Liver (tissue), 8 donors: ENCODE measurements at regions not wholly inside any gene's neighbourhood (a gene's known extent, or its start where the extent isn't known, plus 50 kb on each side); places are given as distances from the start of the nearest gene placed in this dataset.
"Not testable (repeated sequence)": the region's sequence is repeated elsewhere in the genome, so short reads cannot be mapped to it uniquely, and the experiment has no call there.

Experiments used
- DNase-seq: peaks from one replicate; pipeline ENCODE4 v3.0.0-alpha.2; 2017; ENCODE audit warnings: low spot score
- H3K27ac ChIP-seq, 2 donors: one replicate each; pipeline ENCODE4 v1.7.0; 2013; ENCODE audit warnings: inconsistent platforms in 2 of 2, low read length in 2 of 2, control low read depth in 1 of 2, low read depth in 1 of 2, mild to moderate bottlenecking in 1 of 2
- H3K27me3 ChIP-seq, 4 donors: one replicate each; pipeline versions ENCODE4 v1.6.1 to v1.7.0; 2013; ENCODE audit warnings: low read length in 3 of 4, inconsistent platforms in 1 of 4, mild to moderate bottlenecking in 1 of 4, moderate library complexity in 1 of 4; ENCODE audit not compliant: control insufficient read depth in 4 of 4, insufficient read depth in 4 of 4
- H3K36me3 ChIP-seq, 4 donors: one replicate each; pipeline versions ENCODE4 v1.6.1 to v1.7.0; 2013; ENCODE audit warnings: low read length in 3 of 4, mild to moderate bottlenecking in 3 of 4, low read depth in 1 of 4, moderate library complexity in 1 of 4; ENCODE audit not compliant: control insufficient read depth in 4 of 4, insufficient read depth in 3 of 4
- H3K4me1 ChIP-seq, 4 donors: one replicate each; pipeline versions ENCODE4 v1.6.1 to v1.7.0; 2013; ENCODE audit warnings: low read length in 3 of 4, mild to moderate bottlenecking in 3 of 4, moderate library complexity in 1 of 4; ENCODE audit not compliant: control insufficient read depth in 4 of 4, insufficient read depth in 4 of 4
- H3K4me3 ChIP-seq, 3 donors: one replicate each; pipeline versions ENCODE4 v1.6.1 to v1.7.0; 2013; ENCODE audit warnings: low read length in 3 of 3, control low read depth in 1 of 3, low read depth in 1 of 3, mild to moderate bottlenecking in 1 of 3
- H3K9ac ChIP-seq, 2 donors: one replicate each; pipeline ENCODE4 v1.7.0; 2013; ENCODE audit warnings: low read length in 2 of 2, mild to moderate bottlenecking in 2 of 2, moderate library complexity in 2 of 2, control low read depth in 1 of 2, low read depth in 1 of 2
- H3K9me3 ChIP-seq, 4 donors: one replicate each; pipeline versions ENCODE4 v1.6.1 to v1.7.0; 2013; ENCODE audit warnings: low read length in 3 of 4; ENCODE audit not compliant: control insufficient read depth in 4 of 4
- EGR1 ChIP-seq, 2 donors: IDR thresholded peaks; 2 replicates each; pipeline ENCODE4 v1.6.1; 2016 to 2018; ENCODE audit warnings: antibody characterized with exemption in 2 of 2, low read depth in 2 of 2
- FOXA1 ChIP-seq: IDR thresholded peaks from 2 replicates; pipeline ENCODE4 v1.6.1; 2016; ENCODE audit warnings: antibody characterized with exemption
- FOXA2 ChIP-seq: IDR thresholded peaks from 2 replicates; pipeline ENCODE4 v1.6.1; 2016; ENCODE audit warnings: antibody characterized with exemption
- GABPA ChIP-seq, 2 donors: IDR thresholded peaks in 1 of 2; conservative IDR thresholded peaks in 1 of 2; 2 replicates each; pipeline ENCODE4 v1.6.1; 2016; ENCODE audit warnings: antibody characterized with exemption in 2 of 2, mild to moderate bottlenecking in 1 of 2, moderate library complexity in 1 of 2
- HNF4A ChIP-seq, 2 donors: conservative IDR thresholded peaks; 2 replicates each; pipeline ENCODE4 v1.6.1; 2016; ENCODE audit warnings: antibody characterized with exemption in 2 of 2, mild to moderate bottlenecking in 2 of 2
- HNF4G ChIP-seq: IDR thresholded peaks from 2 replicates; pipeline ENCODE4 v1.6.1; 2016; ENCODE audit warnings: antibody characterized with exemption
- JUND ChIP-seq, 2 donors: IDR thresholded peaks; 2 replicates each; pipeline ENCODE4 v1.6.1; 2016; ENCODE audit warnings: antibody characterized with exemption in 2 of 2
- NR2F2 ChIP-seq: IDR thresholded peaks from 2 replicates; pipeline ENCODE4 v1.6.1; 2016; ENCODE audit warnings: antibody characterized with exemption
- RAD21 ChIP-seq, 2 donors: IDR thresholded peaks; 2 replicates each; pipeline ENCODE4 v1.6.1; 2016; ENCODE audit warnings: antibody characterized with exemption in 2 of 2, mild to moderate bottlenecking in 2 of 2
- RXRA ChIP-seq, 2 donors: IDR thresholded peaks; 2 replicates each; pipeline ENCODE4 v1.6.1; 2017 to 2018; ENCODE audit warnings: antibody characterized with exemption in 2 of 2, mild to moderate bottlenecking in 1 of 2
- SP1 ChIP-seq: IDR thresholded peaks from 2 replicates; pipeline ENCODE4 v1.6.1; 2018; ENCODE audit warnings: antibody characterized with exemption, mild to moderate bottlenecking
- TAF1 ChIP-seq: conservative IDR thresholded peaks from 2 replicates; pipeline ENCODE4 v1.6.1; 2016; ENCODE audit warnings: antibody characterized with exemption, mild to moderate bottlenecking
- YY1 ChIP-seq: IDR thresholded peaks from 2 replicates; pipeline ENCODE4 v1.6.1; 2016; ENCODE audit warnings: antibody characterized with exemption, mild to moderate bottlenecking
- WGBS: extraction: QIAGEN DNeasy Blood & Tissue Kit; methylation state at CpG from one replicate; pipeline ENCODE4 v1.1.7; 2013; 5-methylcytosine and 5-hydroxymethylcytosine counted together
- TF ChIP-seq, protein P1 (sequence below): IDR thresholded peaks from 2 replicates; pipeline ENCODE4 v1.6.1; 2016; ENCODE audit warnings: antibody characterized with exemption
- TF ChIP-seq, protein P2 (sequence below): IDR thresholded peaks from 2 replicates; pipeline ENCODE4 v1.6.1; 2016; ENCODE audit warnings: antibody characterized with exemption, mild to moderate bottlenecking
- TF ChIP-seq, protein P3 (sequence below): IDR thresholded peaks from 2 replicates; pipeline ENCODE4 v1.6.1; 2016; ENCODE audit warnings: antibody characterized with exemption
- TF ChIP-seq, protein P4 (sequence below): fragments of 150-350 bp; IDR thresholded peaks from 2 replicates; pipeline ENCODE4 v1.5.1; 2017; ENCODE audit warnings: improper control_type of control experiment, low read depth, low read length; ENCODE audit not compliant: missing input control
- TF ChIP-seq, protein P5 (sequence below): IDR thresholded peaks from 2 replicates; pipeline ENCODE4 v1.6.1; 2016; ENCODE audit warnings: antibody characterized with exemption
- donor health status: healthy.
- donor health status: healthy.
- donor health status: healthy.
- donor health status: healthy.
- donor health status: healthy.

DNA sequence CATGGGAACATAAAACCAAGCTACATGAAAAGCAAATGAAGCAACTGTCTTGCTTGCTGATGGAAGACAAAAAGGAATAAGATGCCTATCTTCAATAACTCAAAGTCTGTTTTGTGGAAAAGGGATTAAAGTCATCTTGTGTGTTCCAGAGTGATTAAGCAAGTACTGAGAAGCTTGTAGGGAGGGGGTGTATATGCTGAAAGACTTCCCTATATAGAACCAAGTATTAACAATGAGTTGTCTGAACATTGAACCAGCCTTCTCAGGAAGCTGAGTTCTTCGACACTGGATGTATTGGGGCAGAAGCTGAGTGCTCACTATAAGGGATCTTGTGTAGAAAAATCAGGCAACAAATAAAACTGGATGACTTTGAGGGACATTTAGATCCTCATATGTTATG lies 451.8 kb downstream of the CD83 start (continued):
- TF ChIP-seq, protein P1, sequence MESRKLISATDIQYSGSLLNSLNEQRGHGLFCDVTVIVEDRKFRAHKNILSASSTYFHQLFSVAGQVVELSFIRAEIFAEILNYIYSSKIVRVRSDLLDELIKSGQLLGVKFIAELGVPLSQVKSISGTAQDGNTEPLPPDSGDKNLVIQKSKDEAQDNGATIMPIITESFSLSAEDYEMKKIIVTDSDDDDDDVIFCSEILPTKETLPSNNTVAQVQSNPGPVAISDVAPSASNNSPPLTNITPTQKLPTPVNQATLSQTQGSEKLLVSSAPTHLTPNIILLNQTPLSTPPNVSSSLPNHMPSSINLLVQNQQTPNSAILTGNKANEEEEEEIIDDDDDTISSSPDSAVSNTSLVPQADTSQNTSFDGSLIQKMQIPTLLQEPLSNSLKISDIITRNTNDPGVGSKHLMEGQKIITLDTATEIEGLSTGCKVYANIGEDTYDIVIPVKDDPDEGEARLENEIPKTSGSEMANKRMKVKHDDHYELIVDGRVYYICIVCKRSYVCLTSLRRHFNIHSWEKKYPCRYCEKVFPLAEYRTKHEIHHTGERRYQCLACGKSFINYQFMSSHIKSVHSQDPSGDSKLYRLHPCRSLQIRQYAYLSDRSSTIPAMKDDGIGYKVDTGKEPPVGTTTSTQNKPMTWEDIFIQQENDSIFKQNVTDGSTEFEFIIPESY: no peak

DNA sequence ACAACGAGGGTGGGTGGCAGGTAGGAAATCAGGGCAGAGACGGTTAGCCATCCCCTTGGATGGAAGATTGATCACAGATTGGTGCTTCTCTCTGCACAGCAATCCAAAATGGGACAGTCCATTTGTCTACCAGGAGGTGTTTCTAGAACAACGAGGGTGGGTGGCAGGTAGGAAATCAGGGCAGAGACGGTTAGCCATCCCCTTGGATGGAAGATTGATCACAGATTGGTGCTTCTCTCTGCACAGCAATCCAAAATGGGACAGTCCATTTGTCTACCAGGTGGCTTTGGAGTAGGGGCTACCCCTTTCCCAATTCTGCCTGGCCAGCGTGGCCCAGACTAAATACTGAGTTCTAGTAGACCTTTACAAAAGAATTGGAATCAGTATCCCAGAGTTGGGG lies 452.3 kb downstream of the CD83 start:
- H3K4me1 ChIP-seq: peaks cover 2 to 17% (median 13%) of the 10 kb centered on the region in 4 donors
- H3K27me3 ChIP-seq, DNase-seq, H3K9ac ChIP-seq, H3K4me3 ChIP-seq, H3K9me3 ChIP-seq, H3K36me3 ChIP-seq, H3K27ac ChIP-seq: not testable (repeated sequence)
- WGBS: 97% methylated on average over 5 of the region's 5 CpGs

DNA sequence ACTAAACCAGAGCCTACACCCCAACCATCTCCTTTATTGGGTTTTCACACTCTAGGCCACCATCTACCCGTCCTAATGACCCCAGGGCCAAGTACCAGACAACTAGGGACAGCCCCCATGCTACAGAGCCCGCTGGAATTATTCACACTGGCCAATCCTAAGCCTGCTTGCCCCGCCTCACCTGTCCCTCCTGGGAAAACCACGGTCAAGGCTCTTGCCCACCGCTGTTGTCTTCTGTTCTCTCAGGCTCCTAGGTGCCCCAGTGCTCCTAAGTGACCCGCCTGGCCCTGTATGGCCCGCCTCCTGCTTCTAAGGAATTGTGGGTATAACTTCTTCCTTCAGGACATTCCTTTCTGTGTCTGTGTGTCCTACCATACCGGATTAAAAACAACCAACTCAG lies 453.4 kb downstream of the CD83 start:
- Histone ChIP-seq H3K9ac (no peak overlapping the region), H3K27me3 (no peaks in the 10 kb centered on the region), H3K9me3 (no peaks in the 10 kb centered on the region), H3K36me3 (no peaks in the 10 kb centered on the region), H3K4me1 (peaks cover 2 to 17% (median 13%) of the 10 kb centered on the region in 4 donors), H3K4me3 (no peak overlapping the region), H3K27ac (no peak overlapping the region)
- WGBS: 98% methylated on average over 8 of the region's 8 CpGs
- TF ChIP-seq JUND (IDR thresholded peaks at IDR 0.05) (no peak), FOXA2 (no peak), GABPA (IDR thresholded peaks at IDR 0.05 in 1 of 2, conservative IDR thresholded peaks at IDR 0.05 in 1 of 2) (no peak), NR2F2 (no peak), EGR1 (IDR thresholded peaks at IDR 0.05; ENCODE audit: low read depth in 2 of 2) (no peak), RAD21 (IDR thresholded peaks at IDR 0.05) (no peak), TAF1 (no peak), HNF4G (no peak), YY1 (no peak), FOXA1 (no peak), RXRA (IDR thresholded peaks at IDR 0.05) (no peak), HNF4A (conservative IDR thresholded peaks at IDR 0.05) (no peak), SP1 (no peak)
- TF ChIP-seq, protein P2, sequence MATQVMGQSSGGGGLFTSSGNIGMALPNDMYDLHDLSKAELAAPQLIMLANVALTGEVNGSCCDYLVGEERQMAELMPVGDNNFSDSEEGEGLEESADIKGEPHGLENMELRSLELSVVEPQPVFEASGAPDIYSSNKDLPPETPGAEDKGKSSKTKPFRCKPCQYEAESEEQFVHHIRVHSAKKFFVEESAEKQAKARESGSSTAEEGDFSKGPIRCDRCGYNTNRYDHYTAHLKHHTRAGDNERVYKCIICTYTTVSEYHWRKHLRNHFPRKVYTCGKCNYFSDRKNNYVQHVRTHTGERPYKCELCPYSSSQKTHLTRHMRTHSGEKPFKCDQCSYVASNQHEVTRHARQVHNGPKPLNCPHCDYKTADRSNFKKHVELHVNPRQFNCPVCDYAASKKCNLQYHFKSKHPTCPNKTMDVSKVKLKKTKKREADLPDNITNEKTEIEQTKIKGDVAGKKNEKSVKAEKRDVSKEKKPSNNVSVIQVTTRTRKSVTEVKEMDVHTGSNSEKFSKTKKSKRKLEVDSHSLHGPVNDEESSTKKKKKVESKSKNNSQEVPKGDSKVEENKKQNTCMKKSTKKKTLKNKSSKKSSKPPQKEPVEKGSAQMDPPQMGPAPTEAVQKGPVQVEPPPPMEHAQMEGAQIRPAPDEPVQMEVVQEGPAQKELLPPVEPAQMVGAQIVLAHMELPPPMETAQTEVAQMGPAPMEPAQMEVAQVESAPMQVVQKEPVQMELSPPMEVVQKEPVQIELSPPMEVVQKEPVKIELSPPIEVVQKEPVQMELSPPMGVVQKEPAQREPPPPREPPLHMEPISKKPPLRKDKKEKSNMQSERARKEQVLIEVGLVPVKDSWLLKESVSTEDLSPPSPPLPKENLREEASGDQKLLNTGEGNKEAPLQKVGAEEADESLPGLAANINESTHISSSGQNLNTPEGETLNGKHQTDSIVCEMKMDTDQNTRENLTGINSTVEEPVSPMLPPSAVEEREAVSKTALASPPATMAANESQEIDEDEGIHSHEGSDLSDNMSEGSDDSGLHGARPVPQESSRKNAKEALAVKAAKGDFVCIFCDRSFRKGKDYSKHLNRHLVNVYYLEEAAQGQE: no peak
- TF ChIP-seq, protein P3, sequence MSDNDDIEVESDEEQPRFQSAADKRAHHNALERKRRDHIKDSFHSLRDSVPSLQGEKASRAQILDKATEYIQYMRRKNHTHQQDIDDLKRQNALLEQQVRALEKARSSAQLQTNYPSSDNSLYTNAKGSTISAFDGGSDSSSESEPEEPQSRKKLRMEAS: no peak
- TF ChIP-seq, protein P4, sequence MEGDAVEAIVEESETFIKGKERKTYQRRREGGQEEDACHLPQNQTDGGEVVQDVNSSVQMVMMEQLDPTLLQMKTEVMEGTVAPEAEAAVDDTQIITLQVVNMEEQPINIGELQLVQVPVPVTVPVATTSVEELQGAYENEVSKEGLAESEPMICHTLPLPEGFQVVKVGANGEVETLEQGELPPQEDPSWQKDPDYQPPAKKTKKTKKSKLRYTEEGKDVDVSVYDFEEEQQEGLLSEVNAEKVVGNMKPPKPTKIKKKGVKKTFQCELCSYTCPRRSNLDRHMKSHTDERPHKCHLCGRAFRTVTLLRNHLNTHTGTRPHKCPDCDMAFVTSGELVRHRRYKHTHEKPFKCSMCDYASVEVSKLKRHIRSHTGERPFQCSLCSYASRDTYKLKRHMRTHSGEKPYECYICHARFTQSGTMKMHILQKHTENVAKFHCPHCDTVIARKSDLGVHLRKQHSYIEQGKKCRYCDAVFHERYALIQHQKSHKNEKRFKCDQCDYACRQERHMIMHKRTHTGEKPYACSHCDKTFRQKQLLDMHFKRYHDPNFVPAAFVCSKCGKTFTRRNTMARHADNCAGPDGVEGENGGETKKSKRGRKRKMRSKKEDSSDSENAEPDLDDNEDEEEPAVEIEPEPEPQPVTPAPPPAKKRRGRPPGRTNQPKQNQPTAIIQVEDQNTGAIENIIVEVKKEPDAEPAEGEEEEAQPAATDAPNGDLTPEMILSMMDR: no peak
- TF ChIP-seq, protein P1: no peak
- TF ChIP-seq, protein P5, sequence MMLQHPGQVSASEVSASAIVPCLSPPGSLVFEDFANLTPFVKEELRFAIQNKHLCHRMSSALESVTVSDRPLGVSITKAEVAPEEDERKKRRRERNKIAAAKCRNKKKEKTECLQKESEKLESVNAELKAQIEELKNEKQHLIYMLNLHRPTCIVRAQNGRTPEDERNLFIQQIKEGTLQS: no peak
- no peak for DNase-seq
